Stimulated activated CD4-positive, alpha-beta T cell treated with anti-CD3 and anti-CD28 coated beads, Interleukin-12 subunit alpha, Interleukin-12 subunit beta, amount 100 ng/mL, for 24 hours (primary cell): ENCODE measurements at regions not wholly inside any gene's neighbourhood (a gene's known extent, or its start where the extent isn't known, plus 50 kb on each side); places are given as distances from the start of the nearest gene placed in this dataset.
"Not testable (repeated sequence)": the region's sequence is repeated elsewhere in the genome, so short reads cannot be mapped to it uniquely, and the experiment has no call there.

Experiments used
- DNase-seq, 2 experiments: peaks; one replicate each; pipeline ENCODE4 v3.0.0-alpha.2; 2020; ENCODE audit warnings: low read depth in 2 of 2

- DNase-seq = no peak
These were observed 265.5 kb downstream of the KCNJ2 start for GRCh38 chr17:70434536-70435490.

GRCh38 chr17:70437656-70438055 lies 268.3 kb downstream of the KCNJ2 start:
- DNase-seq = no peak

GRCh38 chr17:70446446-70446845 lies 277.1 kb downstream of the KCNJ2 start:
- DNase-seq = no peak

GRCh38 chr17:70447588-70447987 lies 278.3 kb downstream of the KCNJ2 start:
- DNase-seq = no peak

- DNase-seq = not testable (repeated sequence)
These were observed 283.7 kb downstream of the KCNJ2 start for GRCh38 chr17:70453075-70453474.

- no peak for DNase-seq
These were observed 285.0 kb downstream of the KCNJ2 start for GRCh38 chr17:70454377-70454776.

- DNase-seq = no peak
These were observed 285.6 kb downstream of the KCNJ2 start for GRCh38 chr17:70454908-70455307.

- DNase-seq = no peak
These were observed 295.7 kb downstream of the KCNJ2 start for GRCh38 chr17:70464995-70465394.

DNA sequence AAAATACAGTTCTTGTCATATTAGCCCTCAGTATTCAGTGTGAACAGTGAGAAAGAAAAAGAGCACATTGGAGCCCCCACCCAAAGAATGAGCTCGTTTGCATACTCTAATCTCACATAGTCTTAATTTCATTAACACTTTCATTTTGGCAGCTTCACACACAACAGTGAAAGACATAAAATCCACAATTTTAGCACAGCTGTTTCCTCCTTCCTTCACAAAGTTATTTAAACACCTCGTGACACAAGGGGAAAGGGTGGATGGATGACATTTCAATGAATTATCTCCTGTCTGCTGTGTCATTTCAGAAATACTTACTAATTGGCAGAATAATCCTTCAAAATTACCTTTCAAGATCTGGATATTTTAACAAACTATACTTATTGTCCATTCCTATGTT lies 299.3 kb downstream of the KCNJ2 start:
- DNase-seq = no peak

DNA sequence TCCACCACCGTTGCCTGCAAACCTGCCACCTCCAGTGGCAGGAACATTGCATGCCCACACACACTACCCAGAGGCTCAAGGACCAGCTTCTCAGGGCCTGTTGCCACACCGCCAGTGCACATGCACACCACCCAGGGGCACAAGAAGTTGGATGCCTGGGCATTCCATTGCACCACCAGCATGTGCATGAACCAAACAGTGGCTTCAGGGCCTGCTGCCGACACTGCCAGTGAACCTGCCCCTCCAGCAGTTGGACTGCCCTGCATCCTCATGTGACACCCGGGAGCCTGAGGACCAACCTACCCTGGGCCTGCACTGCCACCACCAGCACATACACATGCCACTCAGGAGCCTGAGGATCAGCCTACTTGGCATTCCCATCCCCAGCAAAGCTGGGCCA lies 303.7 kb downstream of the KCNJ2 start:
- DNase-seq = no peak

GRCh38 chr17:70476368-70476767 lies 307.0 kb downstream of the KCNJ2 start:
- no peak for DNase-seq

- no peak for DNase-seq
These were observed 309.6 kb downstream of the KCNJ2 start for GRCh38 chr17:70478902-70479301.

GRCh38 chr17:70479779-70480178 lies 310.4 kb downstream of the KCNJ2 start:
- no peak for DNase-seq

GRCh38 chr17:70483624-70484023 lies 314.3 kb downstream of the KCNJ2 start:
- DNase-seq = no peak

GRCh38 chr17:70484050-70484449 lies 314.7 kb downstream of the KCNJ2 start:
- no peak for DNase-seq

GRCh38 chr17:70484496-70484895 lies 315.2 kb downstream of the KCNJ2 start:
- DNase-seq = no peak

DNA sequence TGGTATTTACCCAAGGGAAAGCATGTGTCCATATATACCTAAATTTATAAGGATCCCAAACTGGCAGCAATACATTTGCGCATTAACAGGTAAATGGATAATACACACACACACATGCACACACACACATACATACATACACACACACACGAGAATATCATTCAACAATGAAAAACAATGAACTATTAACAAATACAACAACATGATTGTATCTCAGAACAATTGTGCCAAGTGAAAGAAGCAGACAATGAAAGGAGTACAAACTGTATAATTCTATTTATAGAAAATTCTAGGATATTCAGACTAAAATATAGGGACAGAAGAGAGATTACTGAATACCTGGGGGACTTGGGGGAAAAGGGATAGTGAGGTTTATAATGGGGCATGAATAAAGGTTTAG lies 323.0 kb downstream of the KCNJ2 start:
- DNase-seq = no peak

DNA sequence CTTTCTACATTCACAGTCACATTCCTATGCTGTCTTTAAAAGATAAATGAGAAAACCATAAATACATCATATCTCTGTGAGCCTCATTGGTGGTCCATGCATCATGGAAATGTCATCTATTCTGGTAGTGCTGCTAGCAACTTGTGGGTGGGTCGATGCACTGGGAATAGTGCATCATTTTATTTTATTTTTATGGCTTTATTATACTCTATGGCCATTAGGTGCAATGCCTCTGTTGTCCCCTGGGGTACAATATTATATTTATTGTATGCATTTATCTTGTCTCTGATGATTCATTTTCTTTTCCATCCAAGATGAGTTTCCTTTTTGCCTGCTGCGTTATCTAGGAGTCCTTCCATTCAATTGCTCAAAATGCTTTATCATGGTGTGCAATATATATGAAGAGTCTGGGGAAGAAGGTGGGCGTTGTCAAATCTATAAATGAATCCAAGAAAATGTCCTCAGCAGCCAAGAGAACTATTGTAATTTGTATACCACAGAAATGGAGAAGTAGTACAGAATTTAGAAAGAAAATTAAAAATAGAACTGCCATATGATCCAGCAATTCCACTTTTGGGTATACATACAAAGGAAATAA lies 324.0 kb downstream of the KCNJ2 start:
- DNase-seq = no peak

GRCh38 chr17:70498631-70499030 lies 329.3 kb downstream of the KCNJ2 start:
- DNase-seq = no peak

DNA sequence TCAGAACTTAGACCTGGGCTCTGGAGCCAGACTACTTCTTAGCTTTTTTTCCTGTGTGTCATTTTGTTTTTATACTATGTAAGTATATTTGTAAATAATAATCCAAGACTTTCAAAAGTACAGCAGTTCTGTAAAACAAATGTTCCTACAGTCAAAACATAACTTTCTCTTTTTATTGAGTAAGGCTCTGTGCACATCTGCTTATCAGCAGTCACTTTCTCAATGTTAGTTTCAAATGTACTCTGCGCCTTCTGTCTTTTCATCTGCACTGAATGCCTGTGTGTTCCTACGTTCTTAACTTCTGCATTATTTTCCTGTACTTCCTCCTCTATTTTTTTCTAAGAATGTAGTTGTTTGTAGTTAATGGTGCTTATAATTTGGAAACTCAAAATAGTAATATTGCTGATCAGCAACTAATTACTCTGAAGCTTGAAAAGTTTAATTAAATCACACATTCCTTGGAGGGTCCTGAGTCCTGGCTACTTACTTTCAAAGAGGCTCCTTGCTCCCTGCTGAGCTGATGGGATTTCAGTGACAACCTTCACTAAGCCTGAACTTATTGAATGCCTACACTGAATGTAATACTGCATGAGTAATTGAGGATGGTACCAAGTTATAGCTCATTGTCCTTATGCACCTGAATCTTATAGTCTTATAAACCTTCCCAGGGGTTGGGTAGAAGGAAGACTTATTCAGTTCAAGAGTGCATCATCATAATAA lies 329.9 kb downstream of the KCNJ2 start:
- no peak for DNase-seq

GRCh38 chr17:70503449-70503848 lies 334.1 kb downstream of the KCNJ2 start:
- DNase-seq = no peak

DNA sequence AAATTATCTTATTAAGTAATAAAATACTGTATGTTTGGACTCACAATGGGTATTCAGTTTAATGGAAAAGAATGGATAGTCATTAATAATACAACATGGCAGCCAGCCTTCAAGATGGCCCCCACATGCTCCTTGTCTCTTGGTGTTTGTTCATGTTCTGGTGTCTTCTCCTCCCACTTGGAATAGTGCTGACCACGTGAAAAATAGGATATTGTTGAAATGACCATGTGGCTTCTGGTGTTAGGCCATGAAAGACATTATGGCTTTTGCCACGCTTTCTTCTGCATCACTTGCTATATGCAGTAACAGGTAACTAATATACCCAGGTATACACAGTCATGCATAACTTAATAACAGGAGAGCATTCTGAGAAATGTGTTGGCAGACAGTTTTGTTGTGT lies 341.0 kb downstream of the KCNJ2 start:
- DNase-seq = no peak

DNA sequence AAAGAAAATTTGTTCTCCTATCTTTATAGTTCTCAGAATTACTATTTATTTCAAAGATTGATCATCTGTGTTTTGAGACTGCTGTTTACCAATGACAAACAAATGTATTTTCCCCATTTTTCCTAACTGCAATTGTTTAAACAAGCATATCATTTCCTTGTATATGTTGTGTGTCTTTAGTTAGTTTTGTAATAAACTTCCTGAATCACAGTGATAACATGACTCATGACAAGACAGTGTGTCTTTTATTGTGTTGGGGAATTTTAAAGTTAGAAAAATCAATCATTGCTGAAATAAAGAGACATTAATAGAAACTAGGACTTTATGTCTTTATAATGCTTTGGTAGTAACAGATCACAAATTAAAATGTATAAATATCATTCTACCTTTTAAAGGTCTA lies 348.5 kb downstream of the KCNJ2 start:
- no peak for DNase-seq
